ENCODE measurements at regions not wholly inside any gene's neighbourhood (a gene's known extent, or its start where the extent isn't known, plus 50 kb on each side); places are given as distances from the start of the nearest gene placed in this dataset.

DNA sequence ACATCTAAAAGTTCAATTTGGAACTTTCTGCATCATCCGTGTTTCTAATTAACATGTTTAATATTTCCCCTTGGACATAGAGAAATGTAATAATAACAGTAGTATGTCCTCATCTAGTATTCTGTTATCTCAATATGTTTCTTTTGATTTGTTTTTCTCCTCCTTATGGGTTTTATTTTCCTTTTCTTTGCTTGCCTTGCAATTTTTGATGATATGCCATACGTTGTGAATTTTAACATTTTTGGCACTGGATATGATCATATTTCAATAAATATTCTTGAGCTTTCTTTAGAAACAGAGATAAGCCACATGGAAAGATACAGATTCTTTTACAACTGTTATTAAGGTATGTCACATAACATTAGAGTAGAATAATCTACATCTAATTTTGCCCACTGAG is 1316.2 kb downstream of the CDH8 start:
- TF ChIP-seq EP300 (IDR thresholded peaks at IDR 0.05; ENCODE audit: low read depth), result no peak
- no peak for TF ChIP-seq POLR2AphosphoS5 (IDR thresholded peaks at IDR 0.05)
- no peak for TF ChIP-seq POLR2A (IDR thresholded peaks at IDR 0.05)
- TF ChIP-seq, protein P1, sequence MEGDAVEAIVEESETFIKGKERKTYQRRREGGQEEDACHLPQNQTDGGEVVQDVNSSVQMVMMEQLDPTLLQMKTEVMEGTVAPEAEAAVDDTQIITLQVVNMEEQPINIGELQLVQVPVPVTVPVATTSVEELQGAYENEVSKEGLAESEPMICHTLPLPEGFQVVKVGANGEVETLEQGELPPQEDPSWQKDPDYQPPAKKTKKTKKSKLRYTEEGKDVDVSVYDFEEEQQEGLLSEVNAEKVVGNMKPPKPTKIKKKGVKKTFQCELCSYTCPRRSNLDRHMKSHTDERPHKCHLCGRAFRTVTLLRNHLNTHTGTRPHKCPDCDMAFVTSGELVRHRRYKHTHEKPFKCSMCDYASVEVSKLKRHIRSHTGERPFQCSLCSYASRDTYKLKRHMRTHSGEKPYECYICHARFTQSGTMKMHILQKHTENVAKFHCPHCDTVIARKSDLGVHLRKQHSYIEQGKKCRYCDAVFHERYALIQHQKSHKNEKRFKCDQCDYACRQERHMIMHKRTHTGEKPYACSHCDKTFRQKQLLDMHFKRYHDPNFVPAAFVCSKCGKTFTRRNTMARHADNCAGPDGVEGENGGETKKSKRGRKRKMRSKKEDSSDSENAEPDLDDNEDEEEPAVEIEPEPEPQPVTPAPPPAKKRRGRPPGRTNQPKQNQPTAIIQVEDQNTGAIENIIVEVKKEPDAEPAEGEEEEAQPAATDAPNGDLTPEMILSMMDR (IDR thresholded peaks at IDR 0.05), result no peak
- Histone ChIP-seq H3K27me3 (no peaks in the 10 kb centered on the region), H3K4me1 (no peaks in the 10 kb centered on the region), H3K27ac (no peak overlapping the region), H3K4me3 (no peak overlapping the region), H3K36me3 (no peaks in the 10 kb centered on the region), H3K9me3 (peaks cover 0 to 17% of the 10 kb centered on the region in 2 donors)
- DNase-seq, result no peak
- 62 to 88% methylated on average over 2 of the region's 2 CpGs for WGBS, 2 donors (ENCODE audit: low coverage in 1 of 2)
- in situ Hi-C loops (cut with MboI; ENCODE audit: low pct_ligation_motif_present in 1 of 4, low pct_unique_long_range_greater_than_20kb in 1 of 4, low sequenced_read_pairs in 3 of 4), result no loop called here
- intact Hi-C loops (cut with DNase I; ENCODE audit: low total_unique reads), result no loop called here

DNA sequence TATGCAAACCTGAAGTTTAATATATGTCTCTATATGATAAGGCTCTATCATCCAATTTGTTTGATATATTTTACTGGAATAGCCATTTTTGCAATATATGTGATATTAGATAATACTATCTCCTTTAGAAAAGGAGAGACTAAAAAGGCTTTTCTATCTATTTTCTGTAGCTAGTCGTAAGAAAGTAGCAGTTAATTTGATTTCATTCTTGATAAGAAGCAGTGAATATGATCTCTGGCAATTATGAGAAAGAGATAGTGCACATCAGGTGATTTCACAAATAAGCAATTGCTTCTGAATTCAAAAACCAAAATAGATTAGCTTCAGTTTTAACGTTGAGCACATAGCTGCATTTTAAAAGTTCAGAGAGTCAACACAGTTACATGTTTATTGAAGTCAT is 1318.4 kb downstream of the CDH8 start:
- intact Hi-C loops (cut with DNase I; ENCODE audit: low total_unique reads), result no loop called here
- TF ChIP-seq, protein P1 (IDR thresholded peaks at IDR 0.05), result no peak
- no peak for TF ChIP-seq POLR2AphosphoS5 (IDR thresholded peaks at IDR 0.05)
- peaks cover 0 to 17% of the 10 kb centered on the region in 2 donors for H3K9me3 ChIP-seq
- H3K27me3 ChIP-seq, result no peaks in the 10 kb centered on the region
- H3K36me3 ChIP-seq, result no peaks in the 10 kb centered on the region
- no peak overlapping the region for H3K4me3 ChIP-seq
- H3K27ac ChIP-seq, result no peak overlapping the region
- no peak for DNase-seq
- no peaks in the 10 kb centered on the region for H3K4me1 ChIP-seq
- 76 to 82% methylated on average over 2 of the region's 2 CpGs for WGBS, 2 donors (ENCODE audit: low coverage in 1 of 2)
- in situ Hi-C loops (cut with MboI; ENCODE audit: low pct_ligation_motif_present in 1 of 4, low pct_unique_long_range_greater_than_20kb in 1 of 4, low sequenced_read_pairs in 3 of 4), result no loop called here

DNA sequence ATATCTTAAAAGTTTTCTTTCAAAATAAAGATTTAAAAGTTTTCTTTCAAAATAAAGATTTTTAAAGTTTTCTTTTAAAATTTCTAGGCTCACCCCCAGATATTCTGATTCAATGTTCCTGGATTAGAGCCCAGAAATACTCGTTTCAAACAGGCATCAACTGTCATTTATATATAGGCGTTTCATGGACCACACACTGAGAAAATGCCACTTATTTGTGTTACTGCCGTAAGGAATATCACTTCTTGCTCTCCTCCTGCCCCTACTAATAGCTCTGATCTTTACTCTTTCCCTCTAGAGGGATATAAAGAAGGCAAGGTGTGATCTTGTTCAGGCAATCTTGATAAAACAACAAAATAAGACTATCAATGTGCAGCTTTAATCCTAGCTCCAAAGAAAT is 1324.1 kb downstream of the CDH8 start:
- Histone ChIP-seq H3K4me1 (no peaks in the 10 kb centered on the region), H3K27me3 (no peaks in the 10 kb centered on the region), H3K9me3 (no peaks in the 10 kb centered on the region), H3K27ac (no peak overlapping the region), H3K4me3 (no peak overlapping the region), H3K36me3 (no peaks in the 10 kb centered on the region)
- intact Hi-C loops (cut with DNase I; ENCODE audit: low total_unique reads), result no loop called here
- no peak for DNase-seq
- no peak for TF ChIP-seq POLR2A (IDR thresholded peaks at IDR 0.05)
- no peak for TF ChIP-seq POLR2AphosphoS5 (IDR thresholded peaks at IDR 0.05)
- TF ChIP-seq, protein P1 (IDR thresholded peaks at IDR 0.05), result no peak
- no peak for TF ChIP-seq EP300 (IDR thresholded peaks at IDR 0.05; ENCODE audit: low read depth)
- in situ Hi-C loops (cut with MboI; ENCODE audit: low pct_ligation_motif_present in 1 of 4, low pct_unique_long_range_greater_than_20kb in 1 of 4, low sequenced_read_pairs in 3 of 4), result no loop called here
- 16 to 31% methylated on average over 3 of the region's 3 CpGs for whole genome bisulfite sequencing, 2 donors (ENCODE audit: low coverage in 1 of 2)

DNA sequence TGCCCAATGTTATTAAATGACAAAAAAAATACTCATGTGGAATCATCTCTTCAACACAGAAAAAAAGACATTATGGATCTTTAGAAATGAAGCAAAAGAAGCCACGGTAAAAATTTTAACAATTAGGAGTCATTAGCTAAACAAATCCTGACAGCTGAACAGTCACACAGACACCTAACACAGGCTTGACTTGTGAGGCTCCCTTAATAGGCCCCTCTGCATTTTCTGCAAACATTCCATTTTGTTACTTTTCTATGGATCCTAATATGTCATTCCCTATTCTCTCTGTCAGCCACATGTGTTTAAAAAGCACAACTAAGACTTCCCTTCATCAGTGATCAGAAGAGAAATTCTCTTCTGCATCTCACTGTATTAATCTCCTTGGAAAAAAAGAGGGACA is 1331.5 kb downstream of the CDH8 start:
- in situ Hi-C loops (cut with MboI; ENCODE audit: low pct_ligation_motif_present in 1 of 4, low pct_unique_long_range_greater_than_20kb in 1 of 4, low sequenced_read_pairs in 3 of 4), result no loop called here
- H3K9me3 ChIP-seq, result no peaks in the 10 kb centered on the region
- DNase-seq, result no peak

DNA sequence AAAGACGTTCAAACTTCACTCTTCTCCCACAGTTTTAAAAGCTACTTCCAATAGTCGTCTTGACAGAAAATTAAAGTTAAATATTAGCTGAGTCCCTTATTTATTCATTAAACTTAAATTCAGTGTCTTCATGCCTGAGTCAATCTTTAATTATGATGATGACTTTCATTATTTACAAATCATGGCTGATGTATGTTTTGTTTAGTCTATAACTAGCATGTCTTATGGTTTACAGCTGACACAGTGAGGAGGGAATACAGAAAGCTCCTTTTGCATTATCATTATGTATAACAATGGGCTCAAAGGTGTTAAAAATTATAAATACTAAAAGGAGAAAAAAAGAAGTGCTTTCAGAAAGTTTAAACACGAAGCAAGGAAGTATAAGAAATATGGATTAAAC is 1333.1 kb downstream of the CDH8 start:
- Histone ChIP-seq H3K36me3 (no peaks in the 10 kb centered on the region), H3K4me1 (no peaks in the 10 kb centered on the region), H3K4me3 (no peak overlapping the region), H3K27me3 (no peaks in the 10 kb centered on the region), H3K9me3 (no peaks in the 10 kb centered on the region), H3K27ac (no peak overlapping the region)
- DNase-seq, result no peak
- intact Hi-C loops (cut with DNase I; ENCODE audit: low total_unique reads) (no loop called here), in situ Hi-C loops (cut with MboI; ENCODE audit: low pct_ligation_motif_present in 1 of 4, low pct_unique_long_range_greater_than_20kb in 1 of 4, low sequenced_read_pairs in 3 of 4) (no loop called here)
- no peak for TF ChIP-seq POLR2AphosphoS5 (IDR thresholded peaks at IDR 0.05)
- TF ChIP-seq, protein P1 (IDR thresholded peaks at IDR 0.05), result no peak
- no peak for TF ChIP-seq POLR2A (IDR thresholded peaks at IDR 0.05)
- no peak for TF ChIP-seq EP300 (IDR thresholded peaks at IDR 0.05; ENCODE audit: low read depth)
- WGBS, 2 donors (ENCODE audit: low coverage in 1 of 2), result 23 to 42% methylated on average over 3 of the region's 3 CpGs

More for the DNA sequence above, 1331.5 kb downstream of the CDH8 start:
- WGBS, 2 donors (ENCODE audit: low coverage in 1 of 2), result 45 to 48% methylated on average over 1 of the region's 1 CpG
- TF ChIP-seq POLR2A (IDR thresholded peaks at IDR 0.05) (no peak), EP300 (IDR thresholded peaks at IDR 0.05; ENCODE audit: low read depth) (no peak)
- H3K36me3 ChIP-seq, result no peaks in the 10 kb centered on the region
- H3K27ac ChIP-seq, result no peak overlapping the region
- H3K4me3 ChIP-seq, result no peak overlapping the region
- no peaks in the 10 kb centered on the region for H3K4me1 ChIP-seq
- intact Hi-C loops (cut with DNase I; ENCODE audit: low total_unique reads), result no loop called here
- H3K27me3 ChIP-seq, result no peaks in the 10 kb centered on the region
